CD14-positive monocyte (primary cell): ENCODE measurements at regions not wholly inside any gene's neighbourhood (a gene's known extent, or its start where the extent isn't known, plus 50 kb on each side); places are given as distances from the start of the nearest gene placed in this dataset.

Source experiments
- DNase-seq, 3 donors: peaks; one replicate each; pipeline ENCODE4 v3.0.0-alpha.2; 2011 to 2022
- H2AFZ ChIP-seq: 2 replicates; pipeline ENCODE4 v1.6.0; 2012; ENCODE audit warnings: mild to moderate bottlenecking, low read depth, low read length, inconsistent platforms; ENCODE audit not compliant: insufficient read depth, poor library complexity, severe bottlenecking
- H3K27ac ChIP-seq, 2 donors: 1 replicate in 1 of 2; 2 replicates in 1 of 2; pipeline ENCODE4 v1.5.1; 2012 to 2013; ENCODE audit warnings: low read length in 2 of 2, control low read depth in 1 of 2, inconsistent platforms in 1 of 2, low read depth in 1 of 2, mild to moderate bottlenecking in 1 of 2
- H3K27me3 ChIP-seq, 2 donors: one replicate each; pipeline versions ENCODE4 v1.6.0 to v1.6.1; 2011 to 2013; ENCODE audit warnings: low read length in 2 of 2; ENCODE audit not compliant: control insufficient read depth in 2 of 2, insufficient read depth in 2 of 2
- H3K36me3 ChIP-seq, 2 donors: replicated peaks in 1 of 2; 1 replicate in 1 of 2; 2 replicates in 1 of 2; pipeline versions ENCODE4 v1.5.1 to v1.6.1; 2012 to 2013; ENCODE audit warnings: low read length in 2 of 2, control low read depth in 1 of 2, inconsistent platforms in 1 of 2, mild to moderate bottlenecking in 1 of 2; ENCODE audit not compliant: insufficient read depth in 2 of 2, control insufficient read depth in 1 of 2
- H3K4me1 ChIP-seq, 2 donors: 1 replicate in 1 of 2; 2 replicates in 1 of 2; pipeline versions ENCODE4 v1.5.1 to v1.6.1; 2012 to 2013; ENCODE audit warnings: low read length in 2 of 2, control low read depth in 1 of 2, inconsistent platforms in 1 of 2, mild to moderate bottlenecking in 1 of 2, moderate library complexity in 1 of 2; ENCODE audit not compliant: insufficient read depth in 2 of 2, control insufficient read depth in 1 of 2
- H3K4me2 ChIP-seq: replicated peaks from 2 replicates; pipeline ENCODE3; 2012; ENCODE audit warnings: low read length, moderate library complexity, mild to moderate bottlenecking; ENCODE audit not compliant: poor library complexity, severe bottlenecking; ENCODE audit errors: extremely low read depth
- H3K4me3 ChIP-seq, 3 experiments: fragments of 200-600 bp in 1 of 3; sonication (generic) in 1 of 3; replicated peaks in 1 of 3; 1 replicate in 2 of 3; 2 replicates in 1 of 3; pipeline ENCODE4 v1.5.1; 2011 to 2013; ENCODE audit warnings: low read length in 3 of 3, mild to moderate bottlenecking in 3 of 3, control low read depth in 2 of 3, low read depth in 2 of 3, inconsistent platforms in 1 of 3, moderate library complexity in 1 of 3
- H3K79me2 ChIP-seq: 2 replicates; pipeline ENCODE4 v1.6.0; 2012; ENCODE audit warnings: mild to moderate bottlenecking, control low read depth, inconsistent platforms, low read length, moderate library complexity; ENCODE audit not compliant: insufficient read depth
- H3K9ac ChIP-seq: 2 replicates; pipeline ENCODE4 v1.6.0; 2017; ENCODE audit warnings: low read length, mild to moderate bottlenecking; ENCODE audit not compliant: insufficient read depth, poor library complexity, severe bottlenecking
- H3K9me3 ChIP-seq, 2 donors: replicated peaks in 1 of 2; 1 replicate in 1 of 2; 2 replicates in 1 of 2; pipeline versions ENCODE4 v1.5.1 to v1.6.1; 2012 to 2013; ENCODE audit warnings: low read length in 2 of 2, control low read depth in 1 of 2; ENCODE audit not compliant: control insufficient read depth in 1 of 2, insufficient read depth in 1 of 2
- H4K20me1 ChIP-seq: 2 replicates; pipeline ENCODE4 v1.6.0; 2012; ENCODE audit warnings: mild to moderate bottlenecking, low read length, control low read depth, moderate library complexity; ENCODE audit not compliant: insufficient read depth
- H3K27ac Mint-ChIP-seq, 7 donors: one replicate each; pipeline ENCODE4 v1.8.0; 2020; ENCODE audit warnings: mild to moderate bottlenecking in 7 of 7, mixed read lengths in 7 of 7, moderate library complexity in 6 of 7, inconsistent platforms in 2 of 7
- H3K27me3 Mint-ChIP-seq, 3 donors: one replicate each; pipeline ENCODE4 v1.8.0; 2021 to 2022; ENCODE audit warnings: low read depth in 3 of 3, mild to moderate bottlenecking in 3 of 3, mixed read lengths in 3 of 3, moderate library complexity in 3 of 3, inconsistent platforms in 1 of 3
- H3K36me3 Mint-ChIP-seq, 2 donors: one replicate each; pipeline ENCODE4 v1.8.0; 2020; ENCODE audit warnings: mixed read lengths in 2 of 2, inconsistent platforms in 1 of 2, mild to moderate bottlenecking in 1 of 2
- H3K4me1 Mint-ChIP-seq: one replicate; pipeline ENCODE4 v1.8.0; 2020; ENCODE audit warnings: mild to moderate bottlenecking, mixed read lengths
- H3K4me3 Mint-ChIP-seq, 2 donors: one replicate each; pipeline ENCODE4 v1.8.0; 2020; ENCODE audit warnings: mild to moderate bottlenecking in 2 of 2, mixed read lengths in 2 of 2, moderate library complexity in 1 of 2
- H3K9me3 Mint-ChIP-seq, 7 donors: one replicate each; pipeline ENCODE4 v1.8.0; 2020 to 2022; ENCODE audit warnings: mixed read lengths in 7 of 7, mild to moderate bottlenecking in 6 of 7, moderate library complexity in 6 of 7, inconsistent platforms in 2 of 7
- WGBS: methylation state at CpG from one replicate; pipeline ENCODE4 v1.1.5; 2013; ENCODE audit warnings: missing lambda C conversion rate; ENCODE audit not compliant: insufficient coverage; 5-methylcytosine and 5-hydroxymethylcytosine counted together
- intact Hi-C, 2 donors: fragments of 100-400 bp; cut with micrococcal nuclease; formaldehyde crosslinking; loops; one replicate each; pipeline versions ENCODE4 v1.15.0 to v1.15.1; 2023
- TF ChIP-seq, protein P1 (sequence below): fragments of 200-600 bp; IDR thresholded peaks from one replicate; pipeline ENCODE4 v1.8.0; 2022; ENCODE audit warnings: antibody characterized with exemption, mild to moderate bottlenecking

- H3K79me2 ChIP-seq, result no peaks in the 10 kb centered on the region
- H3K4me1 Mint-ChIP-seq, result no peaks in the 10 kb centered on the region
- no peaks in the 10 kb centered on the region for H3K4me1 ChIP-seq
- H3K9me3 Mint-ChIP-seq, result peaks cover 0 to 5% (median 2%) of the 10 kb centered on the region in 7 donors
- H3K36me3 ChIP-seq, result no peaks in the 10 kb centered on the region
- no peaks in the 10 kb centered on the region for H3K27me3 ChIP-seq
- no peak overlapping the region for H2AFZ ChIP-seq
- no peak overlapping the region for H3K4me2 ChIP-seq
- H3K27ac Mint-ChIP-seq, result no peak overlapping the region
- no peaks in the 10 kb centered on the region for H3K36me3 Mint-ChIP-seq
- H3K4me3 Mint-ChIP-seq, result no peak overlapping the region
- H3K9ac ChIP-seq, result no peak overlapping the region
- H4K20me1 ChIP-seq, result no peaks in the 10 kb centered on the region
- H3K27ac ChIP-seq, result no peak overlapping the region
- no peak for DNase-seq
- H3K4me3 ChIP-seq, result no peak overlapping the region
- TF ChIP-seq, protein P1, sequence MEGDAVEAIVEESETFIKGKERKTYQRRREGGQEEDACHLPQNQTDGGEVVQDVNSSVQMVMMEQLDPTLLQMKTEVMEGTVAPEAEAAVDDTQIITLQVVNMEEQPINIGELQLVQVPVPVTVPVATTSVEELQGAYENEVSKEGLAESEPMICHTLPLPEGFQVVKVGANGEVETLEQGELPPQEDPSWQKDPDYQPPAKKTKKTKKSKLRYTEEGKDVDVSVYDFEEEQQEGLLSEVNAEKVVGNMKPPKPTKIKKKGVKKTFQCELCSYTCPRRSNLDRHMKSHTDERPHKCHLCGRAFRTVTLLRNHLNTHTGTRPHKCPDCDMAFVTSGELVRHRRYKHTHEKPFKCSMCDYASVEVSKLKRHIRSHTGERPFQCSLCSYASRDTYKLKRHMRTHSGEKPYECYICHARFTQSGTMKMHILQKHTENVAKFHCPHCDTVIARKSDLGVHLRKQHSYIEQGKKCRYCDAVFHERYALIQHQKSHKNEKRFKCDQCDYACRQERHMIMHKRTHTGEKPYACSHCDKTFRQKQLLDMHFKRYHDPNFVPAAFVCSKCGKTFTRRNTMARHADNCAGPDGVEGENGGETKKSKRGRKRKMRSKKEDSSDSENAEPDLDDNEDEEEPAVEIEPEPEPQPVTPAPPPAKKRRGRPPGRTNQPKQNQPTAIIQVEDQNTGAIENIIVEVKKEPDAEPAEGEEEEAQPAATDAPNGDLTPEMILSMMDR, result no peak
- peaks cover 0 to 1% (median 0%) of the 10 kb centered on the region in 3 donors for H3K27me3 Mint-ChIP-seq
- intact Hi-C loops, result no loop called here
- H3K9me3 ChIP-seq, result peaks cover 2 to 4% of the 10 kb centered on the region in 2 donors
- no CpG with 5 or more reads among the region's 1 CpG for WGBS
These were observed 527.2 kb downstream of the KCTD16 start for GRCh38 chr5:144697847-144698262.

- Histone ChIP-seq H3K27ac (no peak overlapping the region), H3K4me3 (no peak overlapping the region), H3K4me1 (no peaks in the 10 kb centered on the region), H4K20me1 (no peaks in the 10 kb centered on the region), H2AFZ (no peak overlapping the region), H3K4me2 (no peak overlapping the region), H3K9me3 (peaks cover 9 to 10% of the 10 kb centered on the region in 2 donors), H3K27me3 (no peaks in the 10 kb centered on the region), H3K9ac (no peak overlapping the region), H3K36me3 (no peaks in the 10 kb centered on the region), H3K79me2 (no peaks in the 10 kb centered on the region)
- Mint-ChIP-seq H3K9me3 (peaks cover 3 to 11% (median 7%) of the 10 kb centered on the region in 7 donors), H3K27me3 (no peaks in the 10 kb centered on the region), H3K27ac (no peak overlapping the region), H3K36me3 (no peaks in the 10 kb centered on the region), H3K4me3 (no peak overlapping the region), H3K4me1 (no peaks in the 10 kb centered on the region)
- no CpG with 5 or more reads among the region's 3 CpGs for WGBS
- intact Hi-C loops, result no loop called here
- TF ChIP-seq, protein P1, result no peak
- no peak for DNase-seq
These were observed 521.3 kb downstream of the KCTD16 start for GRCh38 chr5:144691936-144692335.
